ENCODE measurements at regions not wholly inside any gene's neighbourhood (a gene's known extent, or its start where the extent isn't known, plus 50 kb on each side); places are given as distances from the start of the nearest gene placed in this dataset.

DNA sequence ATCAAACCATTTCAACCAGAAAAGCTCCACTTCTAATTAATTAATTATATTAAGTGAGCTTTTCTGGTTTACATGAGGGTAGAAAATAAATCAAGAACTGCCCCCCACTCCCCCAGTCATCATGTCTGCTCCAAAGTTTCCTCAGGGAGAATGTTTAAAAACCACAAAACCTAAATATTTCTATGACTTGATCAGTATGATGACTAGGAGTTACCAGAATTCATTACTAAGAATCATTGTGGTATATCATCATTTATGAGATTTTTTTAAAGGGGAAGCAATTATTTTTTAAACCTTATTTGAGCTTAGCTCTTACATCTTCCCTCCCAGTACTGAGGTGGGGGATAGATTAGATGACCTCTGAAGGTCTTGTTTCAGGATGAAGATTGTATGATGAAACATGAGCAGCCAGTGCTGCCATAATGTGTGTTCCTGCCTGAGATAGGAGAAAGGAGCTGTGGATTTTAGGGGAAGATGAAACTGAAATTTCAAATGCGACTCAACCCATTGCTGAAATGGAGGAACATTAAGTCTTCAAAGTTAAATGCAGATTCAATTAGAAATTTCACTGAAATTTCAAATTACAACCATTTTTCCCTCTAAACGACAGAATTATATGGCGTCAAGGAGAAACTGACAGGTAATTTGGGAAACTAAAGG, 401.3 kb upstream of the CADM1 start:
- TF ChIP-seq, protein P1, sequence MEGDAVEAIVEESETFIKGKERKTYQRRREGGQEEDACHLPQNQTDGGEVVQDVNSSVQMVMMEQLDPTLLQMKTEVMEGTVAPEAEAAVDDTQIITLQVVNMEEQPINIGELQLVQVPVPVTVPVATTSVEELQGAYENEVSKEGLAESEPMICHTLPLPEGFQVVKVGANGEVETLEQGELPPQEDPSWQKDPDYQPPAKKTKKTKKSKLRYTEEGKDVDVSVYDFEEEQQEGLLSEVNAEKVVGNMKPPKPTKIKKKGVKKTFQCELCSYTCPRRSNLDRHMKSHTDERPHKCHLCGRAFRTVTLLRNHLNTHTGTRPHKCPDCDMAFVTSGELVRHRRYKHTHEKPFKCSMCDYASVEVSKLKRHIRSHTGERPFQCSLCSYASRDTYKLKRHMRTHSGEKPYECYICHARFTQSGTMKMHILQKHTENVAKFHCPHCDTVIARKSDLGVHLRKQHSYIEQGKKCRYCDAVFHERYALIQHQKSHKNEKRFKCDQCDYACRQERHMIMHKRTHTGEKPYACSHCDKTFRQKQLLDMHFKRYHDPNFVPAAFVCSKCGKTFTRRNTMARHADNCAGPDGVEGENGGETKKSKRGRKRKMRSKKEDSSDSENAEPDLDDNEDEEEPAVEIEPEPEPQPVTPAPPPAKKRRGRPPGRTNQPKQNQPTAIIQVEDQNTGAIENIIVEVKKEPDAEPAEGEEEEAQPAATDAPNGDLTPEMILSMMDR (IDR thresholded peaks at IDR 0.05), result no peak
- TF ChIP-seq POLR2A (IDR thresholded peaks at IDR 0.05), result no peak

Measured in esophagus squamous epithelium (tissue), 4 donors.